Neural crest cell (in vitro differentiated cells): ENCODE measurements at regions not wholly inside any gene's neighbourhood (a gene's known extent, or its start where the extent isn't known, plus 50 kb on each side); places are given as distances from the start of the nearest gene placed in this dataset.

ENCODE experiments used
- DNase-seq: peaks from one replicate; pipeline ENCODE4 v3.0.0; 2021; ENCODE audit warnings: low read depth, mixed read lengths, low spot score
- H3K27ac Mint-ChIP-seq: one replicate; pipeline ENCODE4 v1.8.0; 2021; ENCODE audit warnings: mild to moderate bottlenecking, mixed read lengths; ENCODE audit not compliant: unreplicated experiment
- H3K27me3 Mint-ChIP-seq: 2 replicates; pipeline ENCODE4 v1.8.0; 2021; ENCODE audit warnings: low read depth, mild to moderate bottlenecking, mixed read lengths
- H3K36me3 Mint-ChIP-seq: 2 replicates; pipeline ENCODE4 v1.8.0; 2021; ENCODE audit warnings: low read depth, mild to moderate bottlenecking, mixed read lengths
- H3K4me1 Mint-ChIP-seq: 2 replicates; pipeline ENCODE4 v1.8.0; 2021; ENCODE audit warnings: mixed read lengths
- H3K4me3 Mint-ChIP-seq: one replicate; pipeline ENCODE4 v1.8.0; 2021; ENCODE audit warnings: mild to moderate bottlenecking, mixed read lengths
- H3K9me3 Mint-ChIP-seq: 2 replicates; pipeline ENCODE4 v1.8.0; 2021; ENCODE audit warnings: mixed read lengths
- CTCF ChIP-seq: fragments of 200-600 bp; sonication (generic); conservative IDR thresholded peaks from 2 replicates; pipeline ENCODE4 v1.5.0; 2021; ENCODE audit warnings: antibody characterized with exemption, mild to moderate bottlenecking

- no peaks in the 10 kb centered on the region for H3K27me3 Mint-ChIP-seq
- H3K4me1 Mint-ChIP-seq, result no peaks in the 10 kb centered on the region
- H3K27ac Mint-ChIP-seq, result no peak overlapping the region
- no peaks in the 10 kb centered on the region for H3K9me3 Mint-ChIP-seq
- DNase-seq, result no peak
- TF ChIP-seq CTCF, result no peak
- no peaks in the 10 kb centered on the region for H3K36me3 Mint-ChIP-seq
- no peak overlapping the region for H3K4me3 Mint-ChIP-seq
Measured at GRCh38 chr2:81940266-81940955, 1635.9 kb upstream of the LRRTM1 start.

DNA sequence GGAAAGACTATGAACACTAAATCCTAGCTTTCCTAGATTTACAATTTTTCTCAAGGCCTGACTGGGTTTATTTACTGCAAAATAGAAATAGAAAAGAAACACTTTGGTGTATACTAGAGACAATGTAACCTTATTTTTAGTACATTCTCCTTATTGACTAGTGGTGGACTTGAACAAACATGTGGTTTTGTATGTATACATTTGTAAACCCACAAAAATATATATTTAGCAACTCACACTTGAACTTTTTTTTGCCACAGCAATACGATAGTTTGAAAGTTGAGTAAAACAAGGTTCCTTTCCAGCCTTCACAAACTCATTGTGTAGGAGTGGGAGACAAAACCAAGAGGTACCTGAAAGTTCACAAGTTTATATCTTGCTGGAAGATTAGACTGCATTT, 1633.4 kb upstream of the LRRTM1 start:
- Mint-ChIP-seq H3K4me1 (no peaks in the 10 kb centered on the region), H3K36me3 (no peaks in the 10 kb centered on the region), H3K9me3 (peaks cover 6% of the 10 kb centered on the region), H3K27me3 (no peaks in the 10 kb centered on the region), H3K4me3 (no peak overlapping the region), H3K27ac (no peak overlapping the region)
- no peak for DNase-seq
- TF ChIP-seq CTCF, result no peak

DNA sequence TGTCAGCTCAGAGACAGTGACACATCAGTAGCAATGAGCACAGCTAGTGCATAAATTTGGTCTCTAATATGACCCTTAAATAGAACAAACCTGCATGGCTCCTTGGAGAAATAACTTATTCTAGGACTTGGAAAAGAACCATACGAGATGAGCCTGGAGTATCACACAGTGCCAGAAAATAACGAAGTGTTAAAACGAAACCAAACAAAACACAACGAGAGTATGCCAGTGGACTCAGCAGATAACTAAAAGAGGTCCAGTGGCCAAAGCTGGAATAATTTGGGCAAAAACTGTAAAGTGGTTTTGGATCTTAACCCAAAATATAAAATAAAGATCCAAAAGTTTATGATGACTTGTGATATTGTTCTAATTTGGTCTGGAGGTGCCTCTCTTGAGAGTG, 1599.0 kb upstream of the LRRTM1 start:
- TF ChIP-seq CTCF, result no peak
- Mint-ChIP-seq H3K9me3 (peaks cover 3% of the 10 kb centered on the region), H3K27ac (no peak overlapping the region), H3K4me1 (no peaks in the 10 kb centered on the region), H3K27me3 (no peaks in the 10 kb centered on the region), H3K36me3 (no peaks in the 10 kb centered on the region), H3K4me3 (no peak overlapping the region)
- DNase-seq, result no peak

GRCh38 chr2:81901017-81901416, 1596.5 kb upstream of the LRRTM1 start:
- H3K27me3 Mint-ChIP-seq, result no peaks in the 10 kb centered on the region
- no peaks in the 10 kb centered on the region for H3K36me3 Mint-ChIP-seq
- no peak for DNase-seq
- no peak overlapping the region for H3K4me3 Mint-ChIP-seq
- H3K4me1 Mint-ChIP-seq, result no peaks in the 10 kb centered on the region
- peaks cover 3% of the 10 kb centered on the region for H3K9me3 Mint-ChIP-seq
- peak; percentile 60 for TF ChIP-seq CTCF
- no peak overlapping the region for H3K27ac Mint-ChIP-seq

- Mint-ChIP-seq H3K36me3 (no peaks in the 10 kb centered on the region), H3K9me3 (peaks cover 1% of the 10 kb centered on the region), H3K4me3 (no peak overlapping the region), H3K27ac (no peak overlapping the region), H3K4me1 (peaks cover 8% of the 10 kb centered on the region), H3K27me3 (no peaks in the 10 kb centered on the region)
- no peak for DNase-seq
- no peak for TF ChIP-seq CTCF
Measured at GRCh38 chr2:81895620-81896250, 1591.2 kb upstream of the LRRTM1 start.
